GM21423 (cell line): ENCODE measurements at regions not wholly inside any gene's neighbourhood (a gene's known extent, or its start where the extent isn't known, plus 50 kb on each side); places are given as distances from the start of the nearest gene placed in this dataset.
"Not testable (repeated sequence)": the region's sequence is repeated elsewhere in the genome, so short reads cannot be mapped to it uniquely, and the experiment has no call there.

Source experiments
- ATAC-seq: cut with Tn5 transposase; IDR thresholded peaks from one replicate; pipeline ENCODE4 v1.9.1; 2021; ENCODE audit warnings: mild to moderate bottlenecking, moderate library complexity; ENCODE audit not compliant: unreplicated experiment

- not testable (repeated sequence) for ATAC-seq
Measured at GRCh38 chr1:78203410-78203982, 157.7 kb downstream of the GIPC2 start.

DNA sequence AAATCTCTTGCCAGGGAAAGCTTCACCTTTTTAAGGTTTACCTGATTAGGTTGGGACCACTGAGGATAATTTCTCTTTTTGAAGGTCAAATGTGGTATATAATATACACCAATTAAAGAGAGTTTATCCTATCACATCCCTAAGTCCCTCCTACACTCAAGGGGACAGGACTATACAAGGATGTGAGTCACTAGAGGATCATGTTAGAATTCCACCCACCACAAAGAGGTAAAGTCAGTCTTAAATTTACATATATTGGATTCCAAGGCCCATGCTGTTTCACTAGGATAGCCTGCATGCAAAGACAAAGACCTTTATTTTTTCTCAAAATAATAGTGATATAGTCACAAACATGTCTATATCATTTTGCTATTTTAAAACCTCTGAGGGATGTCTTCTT lies 164.4 kb downstream of the GIPC2 start:
- no peak for ATAC-seq

GRCh38 chr1:78211483-78212092 lies 165.8 kb downstream of the GIPC2 start:
- ATAC-seq, result no peak

GRCh38 chr1:78214334-78214733 lies 168.6 kb downstream of the GIPC2 start:
- no peak for ATAC-seq

DNA sequence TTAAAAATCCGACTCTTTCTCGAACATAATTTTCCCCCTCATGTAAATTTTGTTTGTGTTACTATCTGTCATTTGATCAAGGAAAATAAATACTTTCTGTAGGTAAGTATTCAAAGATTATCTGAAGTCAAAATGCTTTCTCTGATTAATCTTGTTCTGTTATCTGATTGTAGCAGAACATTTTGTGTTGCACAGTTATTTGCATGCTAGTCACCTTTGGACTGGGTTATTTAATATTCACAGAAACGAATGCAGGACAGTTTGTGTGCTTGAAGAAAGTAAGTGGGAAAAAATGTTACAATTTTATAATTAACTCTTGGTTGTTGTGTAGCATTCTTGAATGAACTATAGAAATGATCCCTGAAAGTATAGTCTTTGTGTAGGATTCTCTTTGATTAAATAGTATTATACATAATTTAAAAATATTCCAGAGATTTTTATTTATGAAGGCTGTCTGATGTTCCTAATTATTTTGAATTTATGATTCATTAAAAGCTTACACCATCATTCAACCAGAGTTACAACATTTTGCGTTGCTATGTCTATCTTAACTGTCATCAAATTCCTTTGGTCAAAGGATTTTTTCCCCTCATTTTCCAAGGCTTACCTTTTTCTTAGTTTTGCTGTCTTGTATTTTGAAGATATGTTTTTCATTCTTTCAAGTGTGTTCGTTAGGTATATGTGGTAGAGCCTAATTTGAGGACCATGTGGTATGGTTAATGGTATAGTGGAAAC lies 176.6 kb downstream of the GIPC2 start:
- ATAC-seq, result no peak

DNA sequence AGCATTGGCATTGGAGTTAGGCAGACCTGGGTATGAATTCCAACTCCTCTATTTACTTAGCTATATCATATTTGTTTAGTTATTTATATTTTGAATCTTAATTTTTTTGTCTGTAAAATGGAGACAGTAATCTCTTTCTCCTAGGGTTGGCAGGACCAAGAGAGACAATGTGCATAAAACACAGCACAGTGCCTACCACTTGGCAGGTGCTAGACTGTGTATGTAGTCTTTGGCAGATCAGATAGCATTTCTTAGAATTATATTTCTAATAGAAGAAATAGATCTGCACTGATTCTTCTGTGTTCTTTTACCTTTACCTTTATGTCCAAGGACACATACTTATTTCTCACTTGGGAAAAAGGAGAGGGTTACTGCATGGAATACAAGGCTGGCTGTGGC lies 177.2 kb downstream of the GIPC2 start:
- no peak for ATAC-seq

DNA sequence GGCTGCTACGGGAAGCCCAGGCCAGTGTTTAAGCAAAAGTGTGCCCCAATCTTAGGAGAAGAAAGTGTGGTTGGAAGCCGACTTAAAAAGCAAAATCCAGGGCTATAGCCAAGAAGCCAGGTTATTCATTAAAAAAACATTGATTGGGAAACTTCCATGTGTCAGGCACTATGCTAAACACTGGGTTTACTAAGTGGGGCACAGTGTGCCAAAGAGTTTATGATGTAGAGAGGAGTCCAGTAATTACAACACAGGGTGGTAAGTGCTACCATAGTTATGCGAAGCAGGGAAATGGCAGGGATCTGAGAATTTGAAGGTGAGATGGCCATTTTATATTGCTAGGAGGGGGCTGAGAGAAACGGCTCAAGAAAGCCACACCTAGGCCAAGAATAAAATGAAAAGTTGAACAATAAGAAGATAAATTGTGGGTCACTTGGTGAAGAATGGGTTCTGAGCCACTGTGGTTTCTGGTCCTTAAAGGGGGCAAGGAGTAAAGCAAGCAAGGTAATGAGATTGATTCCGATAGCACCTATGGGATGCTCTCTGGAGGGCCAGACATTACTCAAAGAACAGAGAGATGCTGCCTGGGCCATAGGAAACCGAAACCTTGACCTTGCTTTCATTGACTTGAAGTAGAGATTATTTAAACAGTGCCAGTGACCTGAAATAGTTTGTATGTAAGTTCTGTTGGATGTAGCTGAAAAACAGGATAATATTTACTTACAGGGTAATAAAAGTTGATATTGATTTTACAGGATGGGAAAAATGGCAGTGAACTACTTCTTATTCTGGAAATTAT lies 177.8 kb downstream of the GIPC2 start:
- ATAC-seq, result no peak

DNA sequence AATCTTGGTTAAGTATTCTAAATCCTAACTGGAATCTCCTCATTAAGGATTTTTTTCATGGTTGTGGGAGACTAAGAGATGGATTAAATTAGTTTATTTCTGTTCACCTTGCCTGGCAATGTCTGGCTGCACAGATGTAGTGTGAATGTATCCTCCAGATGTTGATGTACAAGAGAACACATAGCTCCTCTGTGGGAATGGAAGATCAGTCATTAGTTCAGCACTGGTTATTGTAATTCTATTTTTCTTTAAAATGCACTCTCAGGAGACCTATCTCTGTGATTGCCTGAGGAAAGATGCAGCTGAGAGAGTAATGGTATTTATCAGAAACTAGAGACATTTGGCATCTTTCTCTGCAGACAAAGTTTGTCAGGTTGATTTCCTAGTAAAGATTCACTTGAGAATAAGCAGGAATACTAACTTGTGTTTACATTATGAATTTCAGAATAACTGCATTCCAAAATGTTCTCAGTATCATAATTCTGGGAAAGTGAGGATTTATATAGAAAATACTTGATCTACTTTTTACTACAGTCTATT lies 178.6 kb downstream of the GIPC2 start:
- ATAC-seq, result no peak

DNA sequence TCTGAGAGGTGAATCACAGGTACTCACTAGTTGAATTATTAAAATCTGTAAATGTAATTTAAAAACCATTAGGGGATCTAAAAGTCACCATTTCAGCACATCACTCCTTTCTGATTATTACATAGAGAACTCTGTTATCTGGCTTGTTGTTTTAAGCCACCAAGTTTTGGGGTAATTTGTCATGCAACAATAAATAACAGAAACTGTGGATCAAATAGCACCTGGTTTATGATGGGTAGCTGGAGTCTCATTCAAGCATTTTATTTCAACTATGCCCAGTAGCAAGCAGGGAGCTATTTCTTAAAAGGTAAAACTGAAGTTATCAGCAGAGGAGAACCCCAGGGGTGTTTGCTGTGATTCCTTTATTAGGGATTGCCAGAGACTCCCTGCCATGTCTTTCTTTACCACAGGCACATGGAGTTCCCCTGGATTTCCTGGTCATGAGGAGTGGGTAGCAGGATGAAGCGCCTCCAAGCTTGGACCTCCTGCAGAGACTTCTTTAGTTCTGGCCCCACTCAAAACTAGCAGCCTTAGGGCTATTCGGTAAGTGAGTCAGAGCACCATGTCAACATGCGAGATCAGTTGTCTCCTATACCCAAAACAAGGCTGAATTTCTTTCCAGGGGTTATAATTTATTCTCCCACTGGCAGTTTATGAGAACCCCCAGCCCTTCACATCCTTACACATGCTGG lies 179.2 kb downstream of the GIPC2 start:
- ATAC-seq, result no peak

DNA sequence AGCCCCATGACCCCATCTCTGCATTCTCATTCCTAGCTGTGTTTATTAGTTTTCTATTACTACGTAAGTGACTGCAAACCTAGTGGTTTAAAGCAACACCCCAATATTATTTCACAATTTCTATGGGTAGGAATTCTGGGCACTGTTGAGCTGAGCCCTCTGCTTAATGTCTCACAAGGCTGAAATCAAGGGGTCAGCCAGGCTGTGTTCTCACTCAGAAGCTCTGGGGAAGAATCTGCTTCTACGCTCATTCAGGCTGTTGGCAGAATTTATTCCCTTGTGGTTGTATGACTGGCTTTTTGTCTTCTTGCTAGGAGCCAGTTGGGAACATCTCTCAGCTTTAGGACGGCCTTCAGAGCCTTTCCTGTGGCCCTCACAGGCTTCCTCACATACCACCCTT lies 181.0 kb downstream of the GIPC2 start:
- ATAC-seq, result no peak

DNA sequence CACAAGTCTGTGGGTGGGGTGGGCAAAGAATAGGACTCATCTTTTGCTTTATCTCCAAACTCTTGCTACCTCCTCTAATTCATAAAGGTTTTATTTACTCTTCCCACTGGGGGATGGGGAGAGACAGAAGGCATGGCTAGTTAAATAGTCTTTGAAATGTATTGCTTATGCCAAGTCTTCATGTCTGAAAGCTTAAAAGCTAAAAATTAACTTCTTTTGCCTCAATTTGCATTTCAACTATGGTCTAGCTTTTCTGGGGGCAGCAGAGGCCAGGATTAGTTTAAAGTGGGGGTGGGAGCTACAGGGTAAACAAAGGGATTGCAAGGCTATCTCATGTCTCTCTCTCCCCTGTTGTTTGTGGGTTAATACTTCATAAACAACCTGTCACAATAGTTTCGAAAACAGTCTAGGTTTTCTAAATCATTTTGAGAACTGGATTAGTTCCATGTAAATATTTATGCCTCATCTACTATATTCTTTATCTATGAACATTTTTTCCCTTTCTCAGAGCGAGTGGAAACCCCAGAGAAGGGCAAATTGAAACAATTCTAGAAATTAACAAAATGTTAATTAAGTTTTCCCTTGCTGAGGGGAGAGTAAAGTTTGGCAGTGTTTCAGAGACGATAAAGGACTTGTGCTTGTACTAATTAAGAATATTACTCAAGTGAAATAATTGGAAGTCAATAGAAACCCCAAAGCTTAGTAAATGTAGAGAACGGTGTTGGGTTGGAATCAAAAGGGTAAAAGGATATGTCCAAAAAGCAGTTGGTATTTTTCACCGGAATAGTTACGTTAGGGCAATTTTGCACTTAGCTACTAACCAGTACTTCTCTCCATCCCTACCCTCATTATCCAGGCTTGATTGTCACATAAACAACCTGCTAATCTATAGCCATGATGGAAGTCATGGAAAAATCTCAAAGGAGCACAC lies 182.2 kb downstream of the GIPC2 start:
- ATAC-seq, result no peak

DNA sequence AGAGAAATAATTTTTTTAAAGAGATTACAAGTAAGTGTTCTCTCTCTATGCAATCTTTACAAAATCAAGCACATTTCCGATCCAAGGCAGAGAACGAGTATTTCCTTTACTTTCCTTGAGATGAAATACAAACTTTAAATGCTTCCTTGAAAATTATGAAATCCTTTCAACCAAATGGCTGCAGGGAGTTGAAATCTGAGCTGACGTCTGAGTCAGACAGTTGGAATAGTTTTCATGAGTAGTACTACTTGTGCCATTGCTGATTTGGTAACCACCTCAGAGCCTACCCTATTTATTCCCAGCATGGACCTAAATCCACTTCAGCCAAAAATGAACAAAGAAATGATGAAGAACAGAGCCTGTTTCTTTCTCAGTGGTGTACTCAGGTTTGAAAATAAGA lies 183.6 kb downstream of the GIPC2 start:
- ATAC-seq, result no peak

- no peak for ATAC-seq
Measured at GRCh38 chr1:78231477-78231876, 185.7 kb downstream of the GIPC2 start.

- ATAC-seq, result no peak
Measured at GRCh38 chr1:78231894-78232293, 186.1 kb downstream of the GIPC2 start.

DNA sequence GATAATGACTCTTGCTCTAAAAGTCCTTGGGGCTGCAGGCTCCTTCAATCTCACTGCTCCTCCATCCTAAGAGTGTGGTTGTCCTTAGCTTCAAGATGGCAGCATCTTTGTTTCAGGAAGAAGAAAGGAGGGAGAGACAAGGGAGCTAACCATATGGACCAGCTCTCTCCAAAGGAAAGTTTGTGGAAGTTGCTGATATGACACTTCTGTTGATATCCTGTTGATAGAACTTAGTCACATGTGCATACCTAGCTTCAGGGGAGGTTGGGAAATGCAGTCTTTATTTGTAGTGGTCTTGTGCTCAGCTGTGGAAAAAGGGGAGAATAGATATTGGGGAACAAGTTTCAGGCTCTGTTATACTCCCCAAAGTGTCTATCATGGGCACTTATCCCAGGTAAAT lies 186.9 kb downstream of the GIPC2 start:
- no peak for ATAC-seq

- no peak for ATAC-seq
Measured at GRCh38 chr1:78234496-78234895, 188.7 kb downstream of the GIPC2 start.

- no peak for ATAC-seq
Measured at GRCh38 chr1:78236716-78237115, 190.9 kb downstream of the GIPC2 start.

GRCh38 chr1:78237364-78237916 lies 191.7 kb downstream of the GIPC2 start:
- no peak for ATAC-seq

- ATAC-seq, result no peak
Measured at GRCh38 chr1:78240191-78240590, 194.4 kb downstream of the GIPC2 start.
